ENCODE measurements at regions not wholly inside any gene's neighbourhood (a gene's known extent, or its start where the extent isn't known, plus 50 kb on each side); places are given as distances from the start of the nearest gene placed in this dataset.

DNA sequence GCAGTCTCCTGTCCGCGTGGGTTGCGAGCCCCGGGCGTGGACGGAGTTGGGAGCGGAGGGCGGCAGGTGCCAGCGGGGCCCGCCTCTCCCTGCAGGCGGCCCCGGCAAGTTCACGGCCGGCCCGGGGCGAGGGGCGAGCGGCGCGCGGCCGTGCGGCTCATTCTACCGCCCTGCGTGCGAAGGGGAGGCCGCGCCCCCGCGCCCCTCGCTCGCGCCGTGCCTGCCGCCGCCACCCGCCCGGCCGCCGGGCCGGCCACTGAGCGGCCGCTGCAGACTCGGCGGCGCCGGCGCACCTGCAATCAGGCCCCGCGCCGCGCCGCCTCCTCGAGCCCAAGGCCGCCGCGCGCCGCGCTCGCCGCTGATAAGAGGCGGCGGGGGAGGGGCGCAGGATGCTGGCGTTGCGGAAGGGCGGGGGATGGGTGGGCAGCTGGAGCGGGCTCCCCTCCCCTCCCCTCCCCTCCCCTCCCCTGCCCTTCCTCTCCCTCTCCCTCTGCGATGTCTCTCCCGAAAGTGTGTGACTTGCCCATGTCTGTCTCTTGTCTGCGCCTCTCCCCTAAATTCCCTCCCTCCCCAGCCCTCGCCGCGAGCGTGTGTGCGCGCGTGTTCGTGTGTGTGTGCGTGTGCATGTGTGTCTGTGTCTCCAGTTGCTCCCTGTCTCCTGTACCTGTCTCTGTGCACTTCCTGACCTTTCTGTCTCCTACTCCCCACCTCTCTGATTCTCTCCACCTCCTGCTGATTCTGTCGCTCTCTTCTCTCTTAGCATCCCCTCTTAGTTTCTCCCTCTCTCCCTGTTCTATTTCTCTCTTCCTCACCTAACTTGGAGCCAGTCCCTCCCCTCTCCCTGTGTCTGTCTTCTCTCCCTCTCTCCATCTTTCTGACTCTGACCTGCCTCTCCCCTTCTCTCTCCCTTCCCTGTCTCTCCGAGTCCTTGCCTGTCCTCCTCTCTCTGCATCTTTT is 768.1 kb upstream of the TBX3 start:
- no peak for DNase-seq

DNA sequence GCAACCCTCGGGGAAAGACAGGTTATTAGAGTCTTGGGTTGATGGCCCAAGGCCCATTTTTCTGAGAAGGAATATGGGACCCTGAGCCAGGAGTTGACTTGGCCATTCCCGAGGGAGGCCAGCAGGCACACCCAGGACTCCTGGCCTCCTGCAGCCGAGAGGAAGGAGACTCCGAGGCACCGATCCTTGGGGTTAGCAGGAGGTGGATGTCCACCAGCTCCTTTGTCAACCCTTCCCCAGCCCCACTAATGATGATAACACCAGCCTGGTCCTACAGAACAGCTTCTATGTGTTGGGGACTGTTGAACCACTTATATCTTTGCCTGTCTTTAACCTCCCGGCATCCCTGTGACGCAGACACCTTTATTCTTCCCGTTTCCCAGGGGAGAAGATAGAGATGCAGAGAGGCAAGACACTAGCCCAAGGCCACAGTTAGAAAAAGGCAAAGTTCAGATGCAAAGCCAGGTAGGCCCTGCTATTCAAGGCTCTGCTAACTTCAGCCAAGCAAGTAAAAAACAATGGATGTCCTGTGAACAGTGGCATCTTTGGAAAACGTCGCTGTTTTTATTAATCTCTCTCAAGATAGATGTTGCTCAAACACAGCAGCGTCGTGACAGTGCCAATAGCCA is 767.3 kb upstream of the TBX3 start:
- DNase-seq = no peak

DNA sequence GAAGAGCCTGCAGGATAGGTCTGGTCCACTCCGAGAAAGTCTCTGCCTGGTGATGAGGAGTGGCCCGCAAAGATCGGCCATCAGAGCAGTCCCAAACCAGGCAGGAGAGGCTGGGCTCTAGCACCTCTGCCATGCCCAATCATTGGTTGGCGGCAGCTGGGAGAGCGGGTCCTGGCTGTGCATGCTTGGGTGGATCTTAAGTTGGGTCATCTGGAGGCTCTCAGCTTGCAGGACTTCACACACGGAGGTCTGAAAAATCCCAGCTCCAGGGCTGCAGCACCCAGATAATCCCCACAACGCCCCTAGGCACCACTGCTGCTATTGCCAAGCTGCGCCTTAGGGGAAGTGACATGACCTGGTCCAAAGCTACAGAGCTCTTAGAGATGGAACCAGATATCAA is 766.7 kb upstream of the TBX3 start:
- DNase-seq = no peak

DNA sequence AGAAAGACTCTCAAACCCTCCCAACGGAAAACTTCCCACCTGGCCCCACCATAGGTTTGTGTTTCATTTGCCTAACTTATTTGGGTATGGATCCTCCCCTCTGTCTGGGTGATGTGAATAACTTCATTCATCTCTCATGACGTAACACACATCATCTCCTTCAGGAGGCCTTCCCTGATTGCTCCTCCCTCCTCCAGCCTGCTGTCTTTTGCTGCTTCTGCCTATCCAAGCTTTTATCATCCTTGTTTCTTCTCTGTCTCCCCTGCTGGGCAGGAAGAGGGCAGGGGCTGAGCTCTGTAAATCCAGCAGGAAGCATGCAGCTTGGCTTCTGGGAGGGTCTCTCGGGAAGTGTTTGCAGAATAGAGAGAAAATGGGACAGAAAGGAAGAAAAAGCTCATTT is 766.0 kb upstream of the TBX3 start:
- DNase-seq = no peak

DNA sequence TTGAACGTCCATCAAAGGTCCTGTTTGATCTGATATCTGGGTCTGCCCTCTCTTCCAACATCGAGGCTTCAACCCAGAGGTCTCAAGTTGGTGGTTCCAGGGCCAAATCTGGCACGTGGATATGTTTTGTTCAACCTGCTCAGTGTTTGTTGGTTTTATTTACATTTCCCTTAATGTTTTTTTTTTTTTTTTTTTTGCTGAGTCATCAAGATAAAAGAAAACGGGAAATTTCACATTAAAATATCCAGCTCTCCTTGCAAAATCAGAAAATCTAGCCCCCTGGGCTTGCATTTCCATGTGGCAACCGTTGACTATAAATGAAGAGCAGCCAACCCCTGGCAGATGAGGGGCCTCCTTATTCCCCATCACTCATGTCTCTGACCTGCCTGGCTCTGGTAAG is 765.6 kb upstream of the TBX3 start:
- DNase-seq = no peak

DNA sequence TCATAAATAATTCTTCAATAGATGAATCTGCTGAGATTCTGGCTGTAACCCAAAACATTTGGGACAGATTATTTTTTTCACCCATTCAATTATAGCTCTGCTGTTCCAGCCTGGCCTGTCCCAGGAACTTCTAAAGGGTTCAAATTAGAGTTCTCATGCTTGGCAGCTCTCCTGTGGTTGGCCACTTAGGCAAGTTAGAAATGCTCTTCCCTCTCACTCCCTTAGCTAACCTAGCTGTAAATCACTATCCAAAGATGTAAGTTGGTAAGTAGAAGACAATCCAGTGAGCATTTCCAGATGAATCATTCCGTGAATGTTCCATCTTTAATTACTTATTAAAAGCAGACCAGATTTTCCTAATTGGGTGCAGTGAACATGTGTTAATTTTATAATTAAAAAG is 760.4 kb upstream of the TBX3 start:
- no peak for DNase-seq

DNA sequence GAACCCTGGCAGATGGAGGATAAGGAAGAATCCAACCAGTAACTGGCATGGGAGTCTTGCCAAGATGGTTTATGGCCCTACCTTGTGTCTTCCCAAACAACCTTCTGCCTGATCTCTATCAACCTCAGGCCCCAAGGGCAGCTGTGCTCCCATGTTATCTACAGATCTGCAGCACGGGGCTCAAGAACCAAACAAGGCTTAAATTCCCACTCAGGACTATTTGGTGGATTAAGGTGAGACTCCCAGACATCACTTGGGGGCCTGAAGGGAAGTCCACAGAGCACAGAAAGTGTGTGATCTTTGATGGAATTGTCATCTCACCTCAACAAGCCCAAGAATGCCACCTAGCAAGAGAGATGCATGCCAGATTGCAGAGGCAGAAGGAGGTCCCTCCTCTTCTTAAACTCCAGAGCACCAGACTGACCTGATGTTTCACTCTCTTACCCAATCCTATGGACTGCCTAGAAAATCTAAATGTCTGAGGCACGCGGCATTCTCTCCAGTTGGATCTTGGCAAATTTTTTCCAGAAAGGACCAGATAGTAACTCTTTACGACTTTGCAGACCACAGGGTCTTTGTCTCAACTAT is 759.5 kb upstream of the TBX3 start:
- no peak for DNase-seq

DNA sequence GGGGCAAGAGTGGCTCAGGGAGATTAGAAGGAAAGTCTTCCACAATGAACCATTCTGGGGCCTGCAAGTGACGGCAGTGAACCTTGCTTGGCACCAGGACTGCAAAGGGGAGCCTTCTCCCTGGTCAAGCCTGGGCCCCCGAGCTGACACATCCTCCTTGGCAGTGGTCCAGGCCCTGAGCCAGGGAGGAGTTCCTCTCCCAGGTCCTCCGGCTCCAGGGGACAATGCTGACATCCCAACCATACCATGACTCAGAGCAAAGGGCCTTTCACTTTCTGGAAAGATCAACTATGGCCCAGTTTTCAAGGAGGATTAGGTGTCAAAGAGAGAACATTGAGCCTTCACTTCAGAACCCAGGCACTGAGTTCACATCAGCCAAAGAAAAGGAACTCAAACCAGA is 756.5 kb upstream of the TBX3 start:
- no peak for DNase-seq

DNA sequence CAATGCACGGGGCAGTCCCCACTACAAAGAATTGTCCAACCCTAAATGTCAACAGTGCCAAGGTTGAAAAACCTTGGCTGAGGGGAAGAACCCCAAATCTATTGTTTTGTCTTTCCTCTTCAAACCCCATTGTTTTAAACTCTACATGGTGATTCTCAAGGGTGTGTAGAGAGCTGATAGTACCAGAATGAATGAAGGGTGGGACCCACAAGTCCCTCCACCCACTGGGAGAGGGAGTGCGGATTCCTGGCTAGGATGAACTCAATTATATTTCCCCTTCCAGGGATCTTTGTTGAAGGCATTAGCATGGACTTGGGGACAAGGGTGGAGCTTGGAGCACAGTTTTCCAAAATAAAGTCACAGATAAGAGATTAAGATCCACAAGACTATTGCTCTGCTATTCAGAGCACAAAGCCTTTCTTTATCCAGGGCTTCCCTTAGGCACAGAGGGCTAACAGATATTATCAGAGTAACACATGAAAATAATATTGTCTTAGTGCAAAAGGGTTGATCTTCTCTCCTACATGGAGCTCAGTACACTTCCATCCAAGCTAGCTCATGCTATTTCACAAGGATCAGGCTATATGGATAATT is 755.1 kb upstream of the TBX3 start:
- DNase-seq = no peak

DNA sequence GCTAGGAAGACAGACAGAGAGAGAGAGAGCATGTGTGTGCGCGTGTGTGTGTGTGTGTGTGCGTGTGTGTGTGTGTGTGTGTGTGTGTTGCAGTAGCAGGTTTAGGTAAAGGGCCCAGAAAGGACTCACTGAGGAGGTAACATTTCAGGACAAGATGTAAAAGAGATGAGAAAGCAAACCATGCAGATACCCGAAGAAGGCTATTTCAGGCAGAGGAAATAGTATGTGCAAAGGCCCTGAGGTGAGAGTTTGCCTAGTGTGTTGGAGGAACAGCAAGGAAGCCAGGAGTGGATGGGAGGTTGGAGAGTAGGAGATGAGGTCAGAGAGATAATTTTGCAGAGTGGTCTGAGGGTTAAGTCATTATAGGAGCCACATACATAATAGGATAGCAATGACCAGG is 754.3 kb upstream of the TBX3 start:
- no peak for DNase-seq

DNA sequence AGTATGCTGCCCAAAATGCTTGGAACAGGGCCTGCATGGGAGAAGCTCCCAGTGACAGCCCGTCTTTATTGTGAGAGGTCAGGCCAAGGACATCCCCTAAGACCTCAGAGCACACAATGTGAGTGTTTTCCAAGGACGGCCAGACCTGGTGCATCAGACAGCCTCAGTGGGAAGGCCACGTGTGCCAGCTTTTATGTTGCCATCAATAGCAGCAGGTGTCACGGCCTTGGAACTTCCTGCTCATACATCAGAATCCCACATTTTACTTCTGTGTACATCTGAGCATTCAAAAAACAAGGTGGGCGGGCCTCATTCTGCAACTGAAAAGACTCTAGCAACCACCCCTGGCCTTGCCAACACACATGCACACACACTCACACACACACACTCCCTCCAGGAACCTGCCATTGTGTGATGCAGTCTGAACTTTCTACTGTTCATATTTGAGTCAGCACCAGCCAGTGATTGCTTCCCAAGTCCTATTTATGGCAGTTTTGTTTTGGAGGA is 753.1 kb upstream of the TBX3 start:
- DNase-seq = no peak

DNA sequence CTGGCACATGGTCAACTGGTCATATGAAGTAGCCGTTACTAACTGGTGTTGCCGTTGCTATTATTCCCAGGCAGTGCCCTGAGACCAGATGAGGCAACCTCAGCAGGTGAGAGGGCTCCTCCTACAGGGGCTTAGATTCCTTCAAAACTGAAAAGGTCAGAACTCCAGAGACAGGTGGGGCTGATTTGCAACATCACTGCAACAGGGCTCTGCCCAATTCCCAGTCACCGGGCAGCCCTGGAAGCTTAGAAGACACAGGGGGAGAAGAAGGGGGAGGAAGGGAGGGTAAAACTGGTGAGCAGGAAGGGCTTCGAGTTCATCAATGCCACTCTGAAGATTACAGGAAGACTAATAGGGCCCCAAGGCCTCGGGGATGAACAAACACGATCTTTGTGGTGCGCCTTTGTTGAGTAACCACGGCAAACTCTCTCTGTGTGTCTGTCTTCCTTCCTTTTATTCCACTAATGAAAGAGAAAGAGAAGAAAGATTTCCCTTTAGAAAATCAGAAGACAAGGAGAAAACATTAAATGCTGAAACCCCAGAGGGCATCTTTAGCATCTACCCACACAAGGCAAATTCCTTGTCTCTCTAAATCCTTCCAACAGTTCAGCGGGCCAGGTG is 749.1 kb upstream of the TBX3 start:
- no peak for DNase-seq

DNA sequence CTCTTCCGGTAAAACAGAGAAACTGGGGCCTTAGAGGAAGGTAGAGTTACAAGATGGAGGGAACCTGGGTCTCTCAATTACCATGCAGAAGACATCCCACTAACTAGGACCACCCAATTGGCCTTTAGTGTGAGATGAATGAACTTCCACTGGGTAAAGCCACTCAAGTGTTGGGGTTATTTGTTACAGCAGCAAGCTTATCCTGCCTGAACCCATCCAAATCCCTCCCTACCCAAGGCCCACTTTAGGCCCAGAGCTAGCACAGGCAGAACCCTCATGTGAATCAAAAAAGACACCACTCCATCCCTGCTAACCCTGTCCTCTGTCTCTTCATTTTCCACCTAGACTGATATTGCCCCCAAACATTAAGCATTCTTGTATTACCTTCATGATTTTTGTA is 746.7 kb upstream of the TBX3 start:
- no peak for DNase-seq

DNA sequence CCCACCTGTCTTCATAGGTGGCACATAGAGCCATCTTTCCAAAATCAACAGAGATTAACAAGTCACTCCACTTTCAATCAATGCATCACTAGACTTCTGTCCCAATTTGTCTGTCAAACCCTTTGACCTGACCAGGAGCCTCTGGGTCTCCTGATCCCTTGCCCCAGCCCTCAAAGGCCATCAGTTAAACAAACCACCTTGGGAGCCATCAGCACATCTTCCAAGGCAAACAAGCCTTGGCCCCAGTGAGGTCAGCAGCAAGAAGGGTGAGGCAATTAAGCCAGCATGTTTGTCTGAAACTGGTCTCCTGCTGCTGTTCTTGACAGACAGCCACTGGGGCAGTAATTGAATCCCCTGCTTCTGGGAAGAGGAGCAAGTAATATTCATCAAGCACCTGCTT is 742.8 kb upstream of the TBX3 start:
- DNase-seq = no peak

DNA sequence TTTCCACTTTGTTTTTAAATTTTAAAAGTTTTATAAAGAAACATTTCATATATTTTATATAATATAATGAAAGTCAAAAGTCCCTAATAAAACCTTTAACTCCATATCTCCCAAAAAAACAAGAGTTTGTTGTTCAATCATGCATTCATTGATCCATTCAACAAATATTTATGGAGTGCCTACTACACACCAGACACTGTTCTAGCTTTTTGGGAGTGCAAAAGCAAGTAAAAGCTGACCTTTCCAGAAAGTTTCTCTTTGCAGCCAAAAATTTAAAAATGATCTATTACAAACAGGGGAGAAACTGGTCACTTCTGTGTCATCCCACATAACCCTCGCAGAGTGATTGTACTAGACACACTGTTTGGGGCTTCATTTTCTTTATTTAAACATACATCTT is 740.0 kb upstream of the TBX3 start:
- DNase-seq = no peak

DNA sequence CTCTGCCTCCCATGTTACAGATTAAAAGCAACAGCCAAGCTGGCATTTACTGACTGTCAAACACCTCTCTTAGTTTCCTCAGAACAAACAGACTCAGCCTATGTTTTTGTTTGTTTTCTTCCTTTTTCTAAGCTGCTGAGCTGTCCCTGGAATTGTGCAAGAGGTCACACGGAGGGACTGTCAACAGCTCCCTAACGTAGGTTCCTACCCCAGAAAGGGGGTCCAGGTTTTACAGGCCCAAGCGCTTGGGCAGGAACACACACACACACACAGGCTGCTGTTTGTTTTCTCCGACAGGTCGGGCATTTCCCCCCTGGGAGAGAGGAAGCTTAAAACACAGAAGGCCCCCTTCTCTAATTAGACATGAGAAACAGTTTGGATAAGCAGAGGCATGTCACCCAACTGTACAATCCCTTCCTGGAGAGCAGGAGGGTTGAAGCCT is 739.6 kb upstream of the TBX3 start:
- DNase-seq = no peak

DNA sequence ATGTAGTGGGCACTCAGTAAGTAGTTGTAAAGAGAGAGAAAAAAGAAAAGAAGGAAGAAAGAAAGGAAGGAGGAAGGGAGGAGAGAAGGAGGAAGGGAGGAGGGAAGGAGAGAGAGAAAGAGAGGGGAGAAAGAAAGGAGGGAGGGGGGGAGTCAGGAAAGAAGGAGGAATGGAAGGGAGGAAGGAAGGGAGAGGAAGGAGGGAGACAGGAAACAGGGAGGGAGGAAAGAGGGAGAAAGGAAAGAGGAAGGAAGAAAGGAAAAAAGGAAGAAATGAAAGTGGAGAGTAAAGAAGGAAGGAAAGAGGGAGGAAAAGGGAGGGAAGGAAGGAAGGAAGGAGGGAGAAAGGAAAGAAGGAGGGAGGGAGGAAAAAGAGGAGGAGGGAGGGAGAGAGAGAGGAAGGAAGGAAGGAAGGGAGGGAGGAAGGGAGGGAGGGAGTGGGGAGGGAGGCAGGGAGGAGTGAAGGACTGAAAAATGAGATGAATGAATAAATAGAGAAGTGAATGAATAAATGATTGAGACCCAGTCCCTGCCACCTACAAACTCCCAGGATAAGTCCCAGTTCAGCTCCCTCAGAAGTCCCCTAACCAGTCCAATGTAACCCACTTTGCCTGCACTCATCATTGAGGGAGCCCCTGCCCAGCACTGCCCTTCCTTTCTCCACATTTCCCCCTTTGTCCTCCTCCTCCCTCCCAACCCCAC is 739.0 kb upstream of the TBX3 start:
- DNase-seq = no peak

DNA sequence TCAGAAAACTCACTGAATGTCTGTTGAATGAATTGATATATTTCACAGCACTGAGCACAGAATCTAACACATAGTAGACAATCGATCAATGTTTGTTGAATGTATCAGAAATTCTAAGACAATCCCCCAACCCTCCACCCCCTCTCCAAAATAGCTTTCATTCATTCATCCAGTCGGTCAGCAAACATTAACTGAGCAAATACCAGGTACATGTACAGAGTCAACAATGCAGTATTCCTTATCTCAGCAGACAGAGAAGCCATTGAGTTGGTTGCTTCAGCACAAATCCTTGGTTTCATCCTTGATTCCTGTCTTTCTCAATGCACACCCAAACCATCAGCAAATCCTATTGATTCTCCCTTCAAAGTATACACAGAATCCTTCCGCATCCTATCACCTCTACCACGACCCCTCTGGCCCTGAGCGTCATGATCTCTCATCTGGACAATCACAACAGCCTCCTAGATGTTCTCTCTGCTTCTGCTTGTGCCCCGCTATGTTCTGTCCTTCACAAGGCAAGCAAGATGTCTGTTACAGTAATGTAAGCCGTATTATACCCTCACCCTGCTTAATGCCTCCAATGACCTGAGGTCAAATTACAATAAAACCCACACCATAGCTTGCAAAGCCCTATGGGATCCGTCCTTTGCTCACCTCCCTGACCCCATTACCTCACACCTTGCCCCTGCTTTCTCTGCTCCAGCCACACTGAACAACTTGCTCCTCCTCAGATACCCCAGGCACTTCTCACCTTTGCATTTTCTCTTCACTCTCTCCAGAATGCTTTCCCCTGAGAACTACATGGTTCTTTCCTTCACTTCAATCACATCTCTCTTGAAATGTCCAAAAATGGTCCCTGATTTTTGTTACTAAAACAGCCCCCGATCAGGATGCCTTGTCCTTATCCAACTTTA is 738.1 kb upstream of the TBX3 start:
- no peak for DNase-seq

DNA sequence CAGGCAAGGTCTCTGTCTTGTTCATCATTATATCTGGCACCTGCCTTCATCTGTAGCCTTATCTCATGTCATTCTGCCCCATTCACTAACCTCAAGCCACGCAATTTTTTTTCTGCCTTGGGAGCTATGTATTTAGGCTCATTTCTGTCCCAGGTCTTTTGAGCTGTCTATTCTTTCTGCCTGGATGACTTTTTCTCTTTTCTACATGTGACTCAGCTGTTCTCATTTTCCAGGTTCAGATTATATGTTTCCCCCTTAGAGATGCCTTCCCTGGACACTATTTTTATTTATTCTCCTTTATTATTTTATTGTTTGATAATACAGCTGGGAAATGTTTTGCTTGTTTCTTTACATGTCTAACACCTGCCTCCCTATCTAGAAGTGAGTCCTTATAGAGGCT is 737.4 kb upstream of the TBX3 start:
- no peak for DNase-seq

DNA sequence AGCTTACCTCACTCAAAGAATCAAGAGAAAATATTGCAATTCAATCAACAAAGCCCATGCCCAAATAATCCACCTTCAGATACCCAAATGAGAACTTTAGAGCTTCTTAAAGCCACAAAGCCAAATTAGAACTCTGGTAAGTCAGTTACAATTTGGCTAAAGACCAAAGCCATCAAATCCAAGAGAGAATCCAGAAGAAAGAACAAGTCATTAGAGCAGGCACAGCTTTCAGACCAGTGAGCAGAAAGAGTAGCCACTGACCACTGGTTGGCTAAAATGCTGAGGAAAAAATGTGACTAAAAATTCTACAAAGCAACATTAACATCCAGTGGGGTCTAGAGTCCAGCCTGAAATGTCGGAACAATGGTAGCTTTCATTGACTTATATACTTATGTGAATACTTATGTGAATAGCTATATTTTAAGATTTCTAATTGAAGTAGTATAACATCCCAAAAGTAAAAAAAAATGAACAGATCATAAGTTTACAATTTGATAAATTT is 735.2 kb upstream of the TBX3 start:
- DNase-seq = no peak

DNA sequence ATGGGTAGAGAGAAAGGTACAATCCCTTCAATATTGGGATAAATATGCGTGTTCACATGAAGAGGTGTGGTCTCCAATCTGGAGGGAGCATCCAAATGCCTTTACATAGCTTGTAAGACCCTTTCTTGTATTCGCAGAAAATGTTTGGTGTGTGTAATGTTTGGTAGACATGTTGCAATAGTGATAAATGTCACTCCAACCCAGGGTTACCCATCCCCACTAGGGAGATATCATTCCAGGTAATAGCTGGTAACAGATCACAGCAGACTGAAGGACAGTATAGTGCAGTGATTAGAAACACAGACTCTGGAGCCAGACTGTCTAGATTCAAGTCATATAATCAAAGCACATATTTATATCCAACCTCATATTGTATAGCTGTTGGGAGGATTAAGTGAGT is 733.6 kb upstream of the TBX3 start:
- DNase-seq = no peak

All from kidney glomerular epithelial cell (primary cell).